Spleen (tissue), 7 donors: ENCODE measurements at regions not wholly inside any gene's neighbourhood (a gene's known extent, or its start where the extent isn't known, plus 50 kb on each side); places are given as distances from the start of the nearest gene placed in this dataset.

Source experiments
- POLR2AphosphoS5 ChIP-seq, 3 donors: sonication (generic); formaldehyde crosslinking; IDR thresholded peaks; one replicate each; pipeline ENCODE4 v1.5.1; 2017; ENCODE audit warnings: antibody characterized with exemption in 3 of 3
- TF ChIP-seq, protein P1 (sequence below), 11 experiments: fragments of 200-600 bp in 7 of 11; fragments of 450-650 bp in 4 of 11; sonication (generic) in 4 of 11; IDR thresholded peaks in 8 of 11; conservative IDR thresholded peaks in 3 of 11; 1 replicate in 7 of 11; 2 replicates in 4 of 11; pipeline versions ENCODE4 v1.4.0 to v1.8.0; 2016 to 2021; ENCODE audit warnings: antibody characterized with exemption in 11 of 11, inconsistent platforms in 4 of 11, mild to moderate bottlenecking in 1 of 11
- donor health status: DM: no; HTN: no; CAD: no; lungs with moderate emphysema.
- donor health status: DM: no; HTN: no; CAD: no.
- donor health status: DM: no; HTN: no; CAD: no.

DNA sequence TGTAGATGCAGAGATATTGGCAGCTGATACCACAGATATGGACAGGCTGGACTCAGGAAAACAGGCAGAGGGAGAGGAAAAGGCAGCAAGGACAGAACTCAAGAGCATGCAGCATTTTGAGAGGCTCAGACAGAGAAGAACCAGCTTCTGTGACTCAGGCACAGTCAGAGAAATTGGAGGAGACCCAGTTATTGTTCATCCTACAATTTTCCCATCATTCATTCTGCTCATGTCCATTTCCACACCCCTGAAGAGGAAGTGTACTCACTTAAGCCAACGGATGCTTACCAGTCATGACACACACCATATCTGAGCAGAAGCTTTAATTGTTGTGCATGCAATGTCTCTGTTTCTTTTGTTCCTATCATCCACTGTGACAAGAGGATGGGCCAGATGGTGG, 359.8 kb upstream of the HTR2A start:
- TF ChIP-seq, protein P1, sequence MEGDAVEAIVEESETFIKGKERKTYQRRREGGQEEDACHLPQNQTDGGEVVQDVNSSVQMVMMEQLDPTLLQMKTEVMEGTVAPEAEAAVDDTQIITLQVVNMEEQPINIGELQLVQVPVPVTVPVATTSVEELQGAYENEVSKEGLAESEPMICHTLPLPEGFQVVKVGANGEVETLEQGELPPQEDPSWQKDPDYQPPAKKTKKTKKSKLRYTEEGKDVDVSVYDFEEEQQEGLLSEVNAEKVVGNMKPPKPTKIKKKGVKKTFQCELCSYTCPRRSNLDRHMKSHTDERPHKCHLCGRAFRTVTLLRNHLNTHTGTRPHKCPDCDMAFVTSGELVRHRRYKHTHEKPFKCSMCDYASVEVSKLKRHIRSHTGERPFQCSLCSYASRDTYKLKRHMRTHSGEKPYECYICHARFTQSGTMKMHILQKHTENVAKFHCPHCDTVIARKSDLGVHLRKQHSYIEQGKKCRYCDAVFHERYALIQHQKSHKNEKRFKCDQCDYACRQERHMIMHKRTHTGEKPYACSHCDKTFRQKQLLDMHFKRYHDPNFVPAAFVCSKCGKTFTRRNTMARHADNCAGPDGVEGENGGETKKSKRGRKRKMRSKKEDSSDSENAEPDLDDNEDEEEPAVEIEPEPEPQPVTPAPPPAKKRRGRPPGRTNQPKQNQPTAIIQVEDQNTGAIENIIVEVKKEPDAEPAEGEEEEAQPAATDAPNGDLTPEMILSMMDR (IDR thresholded peaks at IDR 0.05 in 8 of 11, conservative IDR thresholded peaks at IDR 0.05 in 3 of 11): no peak
- no peak for TF ChIP-seq POLR2AphosphoS5 (IDR thresholded peaks at IDR 0.05)
